ENCODE measurements at regions not wholly inside any gene's neighbourhood (a gene's known extent, or its start where the extent isn't known, plus 50 kb on each side); places are given as distances from the start of the nearest gene placed in this dataset.

- H3K4me2 ChIP-seq (ENCODE audit: low read depth, low read length, poor library complexity, severe bottlenecking): no peak overlapping the region
- no peaks in the 10 kb centered on the region for H3K79me2 ChIP-seq (ENCODE audit: insufficient read depth, low read length)
- H3K36me3 ChIP-seq (ENCODE audit: low read length): no peaks in the 10 kb centered on the region
- no peak overlapping the region for H3K27ac ChIP-seq (ENCODE audit: low read depth, low read length)
- no peaks in the 10 kb centered on the region for H3K9me3 ChIP-seq (ENCODE audit: insufficient read depth, low read length)
- no peak overlapping the region for H3K9ac ChIP-seq (ENCODE audit: low read length)
- H4K20me1 ChIP-seq (ENCODE audit: low read depth, low read length): no peaks in the 10 kb centered on the region
- H3K27me3 ChIP-seq (ENCODE audit: low read length): no peaks in the 10 kb centered on the region
- TF ChIP-seq EZH2phosphoT487 (conservative IDR thresholded peaks at IDR 0.05; ENCODE audit: low read length): no peak
- no peak for TF ChIP-seq CTCF (IDR thresholded peaks at IDR 0.05; ENCODE audit: insufficient read depth, low read length, poor library complexity, severe bottlenecking)
- no peaks in the 10 kb centered on the region for H3K9me2 ChIP-seq (replicated peaks; ENCODE audit: insufficient read depth, low read length)
- no peak overlapping the region for H3K4me3 ChIP-seq (ENCODE audit: insufficient read depth, low read length, poor library complexity, severe bottlenecking)
- H3F3A ChIP-seq (ENCODE audit: insufficient read depth): no peaks in the 10 kb centered on the region
- H2AFZ ChIP-seq (ENCODE audit: low read depth, low read length, severe bottlenecking): no peak overlapping the region
These were observed 335.4 kb upstream of the MDFIC2 start for GRCh38 chr3:70647823-70648222.

GRCh38 chr3:70647094-70647493 lies 334.7 kb upstream of the MDFIC2 start:
- Histone ChIP-seq H2AFZ (ENCODE audit: low read depth, low read length, severe bottlenecking) (no peak overlapping the region), H3K9me3 (ENCODE audit: insufficient read depth, low read length) (no peaks in the 10 kb centered on the region), H3K9me2 (replicated peaks; ENCODE audit: insufficient read depth, low read length) (no peaks in the 10 kb centered on the region), H4K20me1 (ENCODE audit: low read depth, low read length) (no peaks in the 10 kb centered on the region), H3K27ac (ENCODE audit: low read depth, low read length) (no peak overlapping the region), H3K9ac (ENCODE audit: low read length) (no peak overlapping the region), H3K4me2 (ENCODE audit: low read depth, low read length, poor library complexity, severe bottlenecking) (no peak overlapping the region), H3K4me3 (ENCODE audit: insufficient read depth, low read length, poor library complexity, severe bottlenecking) (no peak overlapping the region), H3K79me2 (ENCODE audit: insufficient read depth, low read length) (no peaks in the 10 kb centered on the region), H3K36me3 (ENCODE audit: low read length) (no peaks in the 10 kb centered on the region), H3K27me3 (ENCODE audit: low read length) (no peaks in the 10 kb centered on the region), H3F3A (ENCODE audit: insufficient read depth) (no peaks in the 10 kb centered on the region)
- TF ChIP-seq CTCF (IDR thresholded peaks at IDR 0.05; ENCODE audit: insufficient read depth, low read length, poor library complexity, severe bottlenecking) (no peak), EZH2phosphoT487 (conservative IDR thresholded peaks at IDR 0.05; ENCODE audit: low read length) (no peak)

GRCh38 chr3:70646635-70647034 lies 334.2 kb upstream of the MDFIC2 start:
- Histone ChIP-seq H4K20me1 (ENCODE audit: low read depth, low read length) (no peaks in the 10 kb centered on the region), H2AFZ (ENCODE audit: low read depth, low read length, severe bottlenecking) (no peak overlapping the region), H3K4me3 (ENCODE audit: insufficient read depth, low read length, poor library complexity, severe bottlenecking) (no peak overlapping the region), H3K79me2 (ENCODE audit: insufficient read depth, low read length) (no peaks in the 10 kb centered on the region), H3K36me3 (ENCODE audit: low read length) (no peaks in the 10 kb centered on the region), H3F3A (ENCODE audit: insufficient read depth) (no peaks in the 10 kb centered on the region), H3K9me2 (replicated peaks; ENCODE audit: insufficient read depth, low read length) (no peaks in the 10 kb centered on the region), H3K4me2 (ENCODE audit: low read depth, low read length, poor library complexity, severe bottlenecking) (no peak overlapping the region), H3K9ac (ENCODE audit: low read length) (no peak overlapping the region), H3K27ac (ENCODE audit: low read depth, low read length) (no peak overlapping the region), H3K9me3 (ENCODE audit: insufficient read depth, low read length) (no peaks in the 10 kb centered on the region), H3K27me3 (ENCODE audit: low read length) (no peaks in the 10 kb centered on the region)
- no peak for TF ChIP-seq EZH2phosphoT487 (conservative IDR thresholded peaks at IDR 0.05; ENCODE audit: low read length)
- no peak for TF ChIP-seq CTCF (IDR thresholded peaks at IDR 0.05; ENCODE audit: insufficient read depth, low read length, poor library complexity, severe bottlenecking)

- H4K20me1 ChIP-seq (ENCODE audit: low read depth, low read length): no peaks in the 10 kb centered on the region
- H3K9me2 ChIP-seq (replicated peaks; ENCODE audit: insufficient read depth, low read length): no peaks in the 10 kb centered on the region
- H3K4me2 ChIP-seq (ENCODE audit: low read depth, low read length, poor library complexity, severe bottlenecking): no peak overlapping the region
- H3K27me3 ChIP-seq (ENCODE audit: low read length): no peaks in the 10 kb centered on the region
- H2AFZ ChIP-seq (ENCODE audit: low read depth, low read length, severe bottlenecking): no peak overlapping the region
- H3K9ac ChIP-seq (ENCODE audit: low read length): no peak overlapping the region
- no peak overlapping the region for H3K27ac ChIP-seq (ENCODE audit: low read depth, low read length)
- H3K36me3 ChIP-seq (ENCODE audit: low read length): no peaks in the 10 kb centered on the region
- H3K9me3 ChIP-seq (ENCODE audit: insufficient read depth, low read length): no peaks in the 10 kb centered on the region
- no peaks in the 10 kb centered on the region for H3K79me2 ChIP-seq (ENCODE audit: insufficient read depth, low read length)
- H3K4me3 ChIP-seq (ENCODE audit: insufficient read depth, low read length, poor library complexity, severe bottlenecking): no peak overlapping the region
- no peaks in the 10 kb centered on the region for H3F3A ChIP-seq (ENCODE audit: insufficient read depth)
- TF ChIP-seq CTCF (IDR thresholded peaks at IDR 0.05; ENCODE audit: insufficient read depth, low read length, poor library complexity, severe bottlenecking) (no peak), EZH2phosphoT487 (conservative IDR thresholded peaks at IDR 0.05; ENCODE audit: low read length) (no peak)
These were observed 328.0 kb upstream of the MDFIC2 start for GRCh38 chr3:70640481-70640880.

Measured in SU-DHL-6 (cell line).